SH-SY5Y (cell line): ENCODE measurements at regions not wholly inside any gene's neighbourhood (a gene's known extent, or its start where the extent isn't known, plus 50 kb on each side); places are given as distances from the start of the nearest gene placed in this dataset.

Source experiments
- GATA2 ChIP-seq: IDR thresholded peaks from 2 replicates; pipeline ENCODE4 v1.6.1; 2011; ENCODE audit warnings: mild to moderate bottlenecking, low read depth, low read length
- GATA3 ChIP-seq: IDR thresholded peaks from 2 replicates; pipeline ENCODE4 v1.6.1; 2011; ENCODE audit warnings: low read depth, mild to moderate bottlenecking, low read length, moderate library complexity

DNA sequence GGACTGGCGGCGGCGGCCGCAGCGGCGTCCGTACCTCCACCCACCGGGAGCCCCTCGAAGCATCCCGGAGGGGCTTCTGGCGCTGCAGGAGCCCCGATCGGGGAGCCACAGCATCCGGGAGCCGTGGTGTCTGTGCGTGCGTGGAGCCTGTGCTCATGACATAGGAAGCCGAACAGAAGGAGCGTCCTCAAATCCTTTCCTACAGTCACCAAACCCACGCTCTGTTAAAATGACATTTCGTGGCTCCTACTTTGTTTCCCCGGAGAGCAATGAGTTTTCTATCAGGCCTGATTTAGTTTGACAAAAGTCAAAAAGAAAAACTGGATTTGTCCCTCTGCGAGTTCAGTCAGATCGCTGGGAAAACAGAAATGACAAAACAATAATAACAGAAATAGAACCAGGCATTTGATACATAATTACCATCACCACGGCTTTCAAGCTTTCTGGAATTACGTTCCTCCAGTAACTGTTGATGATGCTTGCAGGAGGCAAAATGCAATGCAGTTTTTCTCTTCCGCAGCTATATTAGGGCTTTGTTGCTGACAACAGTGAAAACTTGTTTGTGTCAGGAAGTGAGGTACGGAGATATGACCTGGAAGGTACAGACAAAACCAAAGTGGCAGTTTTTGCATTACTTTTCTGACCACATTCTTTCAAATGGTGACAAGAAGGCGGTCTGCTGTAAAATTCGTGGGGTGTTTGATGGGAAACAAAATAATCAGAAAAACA, 219.3 kb upstream of the MKLN1 start:
- TF ChIP-seq GATA2: no peak
- no peak for TF ChIP-seq GATA3
